Activated naive CD8-positive, alpha-beta T cell (primary cell): ENCODE measurements at regions not wholly inside any gene's neighbourhood (a gene's known extent, or its start where the extent isn't known, plus 50 kb on each side); places are given as distances from the start of the nearest gene placed in this dataset.
"Not testable (repeated sequence)": the region's sequence is repeated elsewhere in the genome, so short reads cannot be mapped to it uniquely, and the experiment has no call there.

Source experiments
- H3K27ac Mint-ChIP-seq: one replicate; pipeline ENCODE4 v1.8.0; 2021; ENCODE audit warnings: mixed read lengths
- H3K27me3 Mint-ChIP-seq: one replicate; pipeline ENCODE4 v1.8.0; 2021; ENCODE audit warnings: mixed read lengths
- H3K36me3 Mint-ChIP-seq: one replicate; pipeline ENCODE4 v1.8.0; 2021; ENCODE audit warnings: mixed read lengths
- H3K4me1 Mint-ChIP-seq: one replicate; pipeline ENCODE4 v1.8.0; 2021; ENCODE audit warnings: low read depth, mixed read lengths
- H3K4me3 Mint-ChIP-seq: one replicate; pipeline ENCODE4 v1.8.0; 2021; ENCODE audit warnings: mild to moderate bottlenecking, mixed read lengths
- H3K9me3 Mint-ChIP-seq: one replicate; pipeline ENCODE4 v1.8.0; 2021; ENCODE audit warnings: low read depth, mixed read lengths

GRCh38 chr1:30586671-30587070 is 136.7 kb downstream of the MATN1 start:
- Mint-ChIP-seq H3K4me3 (no peak overlapping the region), H3K4me1 (no peaks in the 10 kb centered on the region), H3K36me3 (no peaks in the 10 kb centered on the region), H3K9me3 (peaks cover 4% of the 10 kb centered on the region), H3K27me3 (peaks cover 48% of the 10 kb centered on the region), H3K27ac (no peak overlapping the region)

DNA sequence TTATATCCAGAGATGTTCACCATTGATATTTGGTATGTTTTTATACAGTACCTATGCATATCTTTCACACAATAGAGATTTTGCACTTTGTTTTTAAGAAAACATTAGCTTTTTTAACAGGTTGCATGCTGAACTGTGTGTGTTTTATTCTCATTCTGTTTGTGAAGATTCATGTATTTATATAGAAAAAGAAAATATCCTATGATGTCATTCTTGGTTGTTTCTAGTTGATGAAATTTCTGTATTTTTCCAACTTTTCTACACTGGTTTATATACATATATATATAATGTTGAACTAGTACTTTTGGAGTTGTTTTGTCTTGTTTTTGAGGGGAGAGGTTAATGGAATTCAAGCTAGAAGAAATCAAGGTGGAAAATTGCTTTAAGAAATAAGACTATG is 143.8 kb downstream of the MATN1 start:
- no peak overlapping the region for H3K4me3 Mint-ChIP-seq
- H3K27me3 Mint-ChIP-seq, result peaks cover 19% of the 10 kb centered on the region
- H3K4me1 Mint-ChIP-seq, result no peaks in the 10 kb centered on the region
- no peaks in the 10 kb centered on the region for H3K36me3 Mint-ChIP-seq
- H3K9me3 Mint-ChIP-seq, result peaks cover 4% of the 10 kb centered on the region
- no peak overlapping the region for H3K27ac Mint-ChIP-seq

GRCh38 chr1:30575066-30575465 is 148.3 kb downstream of the MATN1 start:
- no peaks in the 10 kb centered on the region for H3K4me1 Mint-ChIP-seq
- H3K4me3 Mint-ChIP-seq, result no peak overlapping the region
- no peaks in the 10 kb centered on the region for H3K36me3 Mint-ChIP-seq
- no peaks in the 10 kb centered on the region for H3K9me3 Mint-ChIP-seq
- H3K27me3 Mint-ChIP-seq, result peaks cover 2% of the 10 kb centered on the region
- H3K27ac Mint-ChIP-seq, result no peak overlapping the region

GRCh38 chr1:30572192-30572591 is 151.2 kb downstream of the MATN1 start:
- H3K9me3 Mint-ChIP-seq, result no peaks in the 10 kb centered on the region
- H3K27ac Mint-ChIP-seq, result no peak overlapping the region
- no peaks in the 10 kb centered on the region for H3K36me3 Mint-ChIP-seq
- peaks cover 4% of the 10 kb centered on the region for H3K27me3 Mint-ChIP-seq
- no peak overlapping the region for H3K4me3 Mint-ChIP-seq
- H3K4me1 Mint-ChIP-seq, result no peaks in the 10 kb centered on the region

- Mint-ChIP-seq H3K4me3 (no peak overlapping the region), H3K36me3 (no peaks in the 10 kb centered on the region), H3K4me1 (no peaks in the 10 kb centered on the region), H3K27ac (no peak overlapping the region), H3K27me3 (peaks cover 4% of the 10 kb centered on the region), H3K9me3 (no peaks in the 10 kb centered on the region)
Measured at GRCh38 chr1:30571380-30571779, 152.0 kb downstream of the MATN1 start.

DNA sequence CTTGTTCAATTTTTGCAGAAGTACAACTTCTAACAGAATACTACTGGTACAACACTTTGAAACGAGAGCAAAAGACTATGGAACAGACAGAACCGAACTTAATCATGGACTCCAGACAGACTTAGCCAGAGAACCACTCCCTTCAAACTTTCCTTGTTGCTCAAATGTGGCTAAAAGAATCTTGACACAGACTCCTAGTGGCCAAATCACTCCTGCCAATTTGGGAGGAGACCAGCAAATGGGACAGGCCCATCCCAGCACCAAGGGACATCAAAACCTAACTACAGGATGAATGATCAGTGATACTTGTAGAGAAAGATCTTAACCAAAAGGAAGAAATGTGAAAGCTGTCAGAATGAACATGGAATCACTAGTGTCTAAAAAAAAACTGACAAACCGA is 154.0 kb downstream of the MATN1 start:
- H3K9me3 Mint-ChIP-seq, result peaks cover 5% of the 10 kb centered on the region

DNA sequence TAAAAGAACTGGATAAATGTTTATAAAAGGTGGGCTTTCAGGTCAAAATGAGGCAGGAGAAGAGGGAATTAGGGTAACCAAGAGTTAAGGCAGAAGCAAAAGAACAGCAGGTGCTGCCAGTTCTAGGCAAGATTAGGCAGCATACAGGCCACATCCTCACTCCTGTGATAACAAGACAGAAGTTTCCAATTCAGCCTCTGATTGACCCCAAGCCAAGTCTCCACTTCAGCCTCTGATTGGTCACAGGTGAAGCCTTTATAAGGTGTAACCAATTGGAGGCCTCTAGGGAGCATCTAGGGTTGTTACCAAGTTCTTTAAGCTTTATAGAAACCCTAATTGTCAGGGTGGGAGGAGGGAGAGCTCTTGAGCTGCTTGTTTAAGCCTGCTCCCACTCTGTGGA is 160.8 kb downstream of the MATN1 start:
- no peaks in the 10 kb centered on the region for H3K4me1 Mint-ChIP-seq
- H3K36me3 Mint-ChIP-seq, result peaks cover 7% of the 10 kb centered on the region
- H3K9me3 Mint-ChIP-seq, result peaks cover 29% of the 10 kb centered on the region
- H3K4me3 Mint-ChIP-seq, result no peak overlapping the region
- peaks cover 8% of the 10 kb centered on the region for H3K27me3 Mint-ChIP-seq
- H3K27ac Mint-ChIP-seq, result no peak overlapping the region

More for the DNA sequence above, 154.0 kb downstream of the MATN1 start:
- Mint-ChIP-seq H3K4me1 (no peaks in the 10 kb centered on the region), H3K27ac (no peak overlapping the region), H3K4me3 (no peak overlapping the region), H3K27me3 (peaks cover 7% of the 10 kb centered on the region), H3K36me3 (peaks cover 2% of the 10 kb centered on the region)

DNA sequence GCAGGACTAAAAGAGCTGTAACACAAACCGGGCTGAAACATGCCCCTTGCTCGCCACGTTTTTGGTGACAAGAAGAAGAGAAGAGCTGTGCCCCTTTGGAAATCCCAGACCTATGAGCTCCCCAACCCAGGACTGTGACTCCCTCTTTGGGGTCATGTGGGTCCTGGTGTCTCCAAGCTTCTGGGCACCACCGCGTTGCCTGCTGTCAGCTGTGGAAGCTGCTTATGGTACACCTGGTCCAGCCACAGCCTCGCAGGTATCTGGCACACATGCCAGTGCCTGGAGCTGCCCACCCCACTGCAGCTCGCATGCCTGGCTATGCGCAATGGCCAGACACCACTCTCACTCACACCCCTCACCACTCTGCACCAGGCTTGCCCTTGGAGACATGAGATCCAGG is 171.8 kb downstream of the MATN1 start:
- Mint-ChIP-seq H3K36me3 (peaks cover 2% of the 10 kb centered on the region), H3K27me3 (peaks cover 25% of the 10 kb centered on the region), H3K4me3 (no peak overlapping the region), H3K4me1 (no peaks in the 10 kb centered on the region), H3K9me3 (no peaks in the 10 kb centered on the region), H3K27ac (no peak overlapping the region)

DNA sequence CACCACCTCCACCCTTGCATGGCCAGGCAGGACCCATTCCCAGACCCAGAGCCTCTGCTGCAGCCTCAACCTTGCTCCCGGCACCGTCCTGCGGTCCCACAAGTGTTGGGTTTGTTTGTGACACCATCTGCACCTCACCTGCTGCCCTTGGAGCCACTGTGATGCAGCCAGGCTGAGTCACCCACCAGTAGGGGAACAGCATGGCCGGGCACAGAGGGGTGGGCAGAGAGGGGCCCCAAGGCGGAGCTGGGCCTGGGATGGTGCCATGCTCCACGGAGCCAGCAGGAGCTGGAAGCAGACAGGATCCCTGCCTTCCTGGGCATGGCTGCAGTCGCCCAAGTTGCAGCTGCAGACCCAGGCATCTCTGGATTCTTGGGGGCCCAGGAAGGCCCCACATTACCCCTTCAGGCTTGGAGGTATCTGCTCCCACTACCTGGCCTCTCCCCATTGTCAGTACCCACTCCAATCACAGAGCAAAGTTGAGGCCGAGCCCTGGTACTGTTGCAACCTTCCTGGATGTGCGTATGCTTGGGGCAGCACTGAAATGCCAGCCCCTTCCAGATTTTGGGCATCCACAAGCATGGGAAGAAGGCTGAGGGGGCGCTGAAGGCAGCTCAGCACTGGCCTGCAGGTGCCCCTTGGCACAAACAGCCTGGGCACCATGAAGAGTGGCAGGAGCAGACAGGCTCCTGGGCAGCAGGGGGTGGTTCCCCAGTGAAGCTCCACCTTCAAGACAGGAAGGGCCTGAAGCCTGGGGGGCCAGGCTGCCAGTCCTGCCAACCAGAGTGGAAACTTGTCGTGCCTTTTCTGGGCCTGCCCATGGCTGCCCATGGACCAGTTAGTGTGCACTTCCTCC is 172.8 kb downstream of the MATN1 start:
- Mint-ChIP-seq H3K36me3 (no peaks in the 10 kb centered on the region), H3K4me1 (no peaks in the 10 kb centered on the region), H3K27ac (no peak overlapping the region), H3K4me3 (no peak overlapping the region), H3K27me3 (peaks cover 23% of the 10 kb centered on the region), H3K9me3 (no peaks in the 10 kb centered on the region)

DNA sequence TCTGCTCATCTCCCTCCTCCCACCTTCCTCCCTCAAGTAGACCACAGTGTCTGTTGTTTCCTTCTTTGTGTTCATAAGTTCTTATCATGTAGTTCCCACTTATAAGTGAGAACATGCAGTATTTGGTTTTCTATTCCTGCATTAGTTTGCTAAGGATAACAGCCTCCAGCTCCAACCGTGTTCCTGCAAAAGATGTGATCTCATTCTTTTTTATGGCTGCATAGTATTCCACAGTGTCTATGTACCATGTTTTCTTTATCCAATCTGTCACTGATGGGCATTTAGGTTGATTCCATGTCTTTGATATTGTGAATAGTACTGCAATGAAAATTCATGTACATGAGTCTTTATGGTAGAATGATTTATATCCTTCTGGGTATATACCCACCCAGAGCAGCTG is 173.5 kb downstream of the MATN1 start:
- peaks cover 21% of the 10 kb centered on the region for H3K27me3 Mint-ChIP-seq
- H3K4me3 Mint-ChIP-seq, H3K36me3 Mint-ChIP-seq, H3K27ac Mint-ChIP-seq, H3K4me1 Mint-ChIP-seq, H3K9me3 Mint-ChIP-seq: not testable (repeated sequence)

GRCh38 chr1:30548294-30548693 is 175.1 kb downstream of the MATN1 start:
- no peak overlapping the region for H3K4me3 Mint-ChIP-seq
- no peak overlapping the region for H3K27ac Mint-ChIP-seq
- peaks cover 18% of the 10 kb centered on the region for H3K27me3 Mint-ChIP-seq
- H3K9me3 Mint-ChIP-seq, result no peaks in the 10 kb centered on the region
- H3K36me3 Mint-ChIP-seq, result no peaks in the 10 kb centered on the region
- H3K4me1 Mint-ChIP-seq, result no peaks in the 10 kb centered on the region

GRCh38 chr1:30547326-30547725 is 176.1 kb downstream of the MATN1 start:
- H3K9me3 Mint-ChIP-seq, H3K4me3 Mint-ChIP-seq, H3K4me1 Mint-ChIP-seq, H3K27ac Mint-ChIP-seq, H3K36me3 Mint-ChIP-seq: not testable (repeated sequence)
- peaks cover 12% of the 10 kb centered on the region for H3K27me3 Mint-ChIP-seq

DNA sequence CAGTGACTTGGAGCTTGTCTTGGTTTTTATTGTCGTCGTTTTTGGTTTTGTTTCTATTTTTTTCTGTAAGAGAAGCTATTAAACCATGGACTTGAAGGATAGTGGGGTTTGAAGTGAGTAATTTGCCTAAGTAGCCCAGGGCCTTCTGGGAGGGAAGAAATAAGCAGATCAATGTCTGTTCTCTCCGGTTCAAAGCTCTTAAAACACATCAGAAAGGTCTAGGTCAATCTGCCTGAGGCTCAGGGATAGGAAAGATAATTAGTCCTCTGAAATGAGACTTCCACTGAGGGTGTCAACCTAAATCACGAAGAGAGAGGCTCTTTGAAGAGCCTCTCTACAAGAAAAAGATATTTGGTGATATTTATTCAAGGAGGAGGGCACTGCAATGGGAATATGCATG is 178.0 kb downstream of the MATN1 start:
- peaks cover 12% of the 10 kb centered on the region for H3K27me3 Mint-ChIP-seq
- no peak overlapping the region for H3K4me3 Mint-ChIP-seq
- no peaks in the 10 kb centered on the region for H3K36me3 Mint-ChIP-seq
- no peaks in the 10 kb centered on the region for H3K4me1 Mint-ChIP-seq
- no peaks in the 10 kb centered on the region for H3K9me3 Mint-ChIP-seq
- no peak overlapping the region for H3K27ac Mint-ChIP-seq

DNA sequence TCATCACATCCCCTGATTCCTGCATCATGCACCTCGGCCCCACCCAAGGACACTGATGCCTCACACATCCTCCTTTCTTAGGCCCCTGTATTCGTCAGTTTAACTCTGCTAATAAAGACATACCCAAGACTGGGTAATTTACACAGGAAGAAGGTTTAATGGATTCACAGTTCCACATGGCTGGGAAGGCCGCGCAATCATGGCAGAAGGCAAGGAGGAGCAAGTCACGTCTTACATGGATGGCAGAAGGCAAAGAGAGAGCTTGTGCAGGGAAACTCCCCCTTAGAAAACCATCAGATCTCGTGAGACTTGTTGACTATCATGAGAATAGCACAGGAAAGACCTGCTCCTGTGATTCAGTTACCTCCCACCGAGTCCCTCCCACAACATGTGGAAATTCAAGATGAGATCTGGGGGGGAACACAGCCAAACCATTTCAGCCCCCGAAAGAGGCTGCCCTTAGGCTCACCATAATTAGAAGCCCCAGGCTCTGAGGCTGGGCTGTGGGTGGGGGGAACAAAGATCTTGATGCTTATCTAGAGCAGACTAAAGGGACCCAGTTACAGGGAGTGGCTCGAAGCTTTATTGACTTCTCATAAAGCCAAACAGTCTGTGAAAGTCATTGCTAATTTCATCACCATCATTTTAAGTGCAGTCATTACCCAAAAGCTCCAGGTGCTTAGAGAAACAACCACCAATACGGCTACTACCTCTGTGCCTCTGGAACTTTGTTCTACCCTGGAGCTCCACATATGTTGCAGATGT is 181.5 kb downstream of the MATN1 start:
- H3K4me1 Mint-ChIP-seq, result no peaks in the 10 kb centered on the region
- H3K27me3 Mint-ChIP-seq, result peaks cover 3% of the 10 kb centered on the region
- no peak overlapping the region for H3K27ac Mint-ChIP-seq
- H3K4me3 Mint-ChIP-seq, result no peak overlapping the region
- no peaks in the 10 kb centered on the region for H3K9me3 Mint-ChIP-seq
- no peaks in the 10 kb centered on the region for H3K36me3 Mint-ChIP-seq

DNA sequence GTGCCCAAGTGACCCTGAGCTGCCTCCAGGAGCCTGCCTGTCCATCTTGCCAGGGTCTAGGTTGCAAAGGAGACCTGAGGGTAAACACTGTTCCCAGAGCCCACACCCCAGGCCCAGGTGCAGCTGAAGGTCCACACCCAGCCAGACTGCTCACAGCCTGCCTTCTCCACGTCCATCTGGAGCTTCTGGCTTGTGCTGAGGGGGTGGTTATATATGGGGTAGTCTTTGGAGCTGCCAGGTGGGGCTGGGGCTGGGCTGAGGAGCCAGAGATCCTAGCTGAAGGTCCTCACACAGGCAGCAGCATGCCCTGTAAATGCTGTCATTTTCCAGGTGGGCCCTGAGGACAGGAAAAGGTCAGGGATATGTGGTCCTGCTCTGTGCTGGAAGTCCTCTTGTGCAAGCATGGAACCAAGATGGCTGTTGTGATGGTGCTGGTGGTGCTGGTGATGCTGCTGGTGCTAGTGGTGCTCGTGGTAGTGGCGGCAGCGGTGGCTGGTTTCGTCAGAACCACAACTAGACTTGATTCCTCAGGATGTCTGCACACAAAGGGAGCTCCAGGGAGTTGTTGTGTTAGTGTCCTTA is 182.7 kb downstream of the MATN1 start:
- H3K36me3 Mint-ChIP-seq, result no peaks in the 10 kb centered on the region
- no peaks in the 10 kb centered on the region for H3K9me3 Mint-ChIP-seq
- H3K4me1 Mint-ChIP-seq, result no peaks in the 10 kb centered on the region
- no peak overlapping the region for H3K4me3 Mint-ChIP-seq
- no peak overlapping the region for H3K27ac Mint-ChIP-seq
- no peaks in the 10 kb centered on the region for H3K27me3 Mint-ChIP-seq
